Common myeloid progenitor, CD34-positive (primary cell): ENCODE measurements at regions not wholly inside any gene's neighbourhood (a gene's known extent, or its start where the extent isn't known, plus 50 kb on each side); places are given as distances from the start of the nearest gene placed in this dataset.

Experiments
- CTCF ChIA-PET: fragments of 350-600 bp; sonication (Branson Sonifier 250); formaldehyde crosslinking; loops from one replicate; lab custom pipeline; 2021; ENCODE audit warnings: antibody characterized with exemption; lab: Charles Lee
- POLR2A ChIA-PET: fragments of 350-600 bp; sonication (Branson Sonifier 250); formaldehyde crosslinking; loops from one replicate; lab custom pipeline; 2021; ENCODE audit warnings: antibody characterized with exemption; lab: Charles Lee
- DNase-seq, 3 donors: peaks; one replicate each; pipeline versions ENCODE4 v3.0.0 to v3.0.0-alpha.2; 2013
- H3K27ac ChIP-seq, 2 experiments: 1 replicate in 1 of 2; 2 replicates in 1 of 2; pipeline ENCODE4 v1.7.0; 2013; ENCODE audit warnings: inconsistent platforms in 2 of 2, low read length in 2 of 2, mild to moderate bottlenecking in 2 of 2, low read depth in 1 of 2, moderate library complexity in 1 of 2; ENCODE audit not compliant: severe bottlenecking in 2 of 2, insufficient read depth in 1 of 2, poor library complexity in 1 of 2
- H3K27me3 ChIP-seq, 5 experiments: replicated peaks in 2 of 5; 1 replicate in 3 of 5; 2 replicates in 2 of 5; pipeline versions ENCODE4 v1.6.1 to v1.7.0; 2013; ENCODE audit warnings: low read length in 4 of 5, mild to moderate bottlenecking in 2 of 5, moderate library complexity in 2 of 5, inconsistent platforms in 1 of 5; ENCODE audit not compliant: insufficient read depth in 5 of 5, control insufficient read depth in 4 of 5
- H3K36me3 ChIP-seq, 4 experiments: 1 replicate in 2 of 4; 2 replicates in 2 of 4; pipeline versions ENCODE4 v1.6.1 to v1.7.0; 2013; ENCODE audit warnings: low read length in 3 of 4, control low read depth in 1 of 4, mild to moderate bottlenecking in 1 of 4; ENCODE audit not compliant: control insufficient read depth in 4 of 4, insufficient read depth in 4 of 4
- H3K4me1 ChIP-seq, 4 experiments: 1 replicate in 3 of 4; 2 replicates in 1 of 4; pipeline versions ENCODE4 v1.6.1 to v1.7.1; 2013; ENCODE audit warnings: low read length in 3 of 4, mild to moderate bottlenecking in 3 of 4, control low read depth in 1 of 4, inconsistent platforms in 1 of 4, moderate library complexity in 1 of 4; ENCODE audit not compliant: control insufficient read depth in 4 of 4, insufficient read depth in 4 of 4; ENCODE audit errors: control extremely low read depth in 1 of 4
- H3K4me3 ChIP-seq, 7 experiments: 1 replicate in 4 of 7; 2 replicates in 3 of 7; pipeline versions ENCODE4 v1.5.1 to v1.7.0; 2013; ENCODE audit warnings: mild to moderate bottlenecking in 7 of 7, low read length in 6 of 7, moderate library complexity in 6 of 7, inconsistent platforms in 2 of 7, low read depth in 2 of 7, control low read depth in 1 of 7; ENCODE audit not compliant: insufficient read depth in 4 of 7, control insufficient read depth in 1 of 7; ENCODE audit errors: extremely low read depth in 1 of 7
- H3K9me3 ChIP-seq, 5 experiments: 1 replicate in 4 of 5; 2 replicates in 1 of 5; pipeline versions ENCODE4 v1.6.1 to v1.7.1; 2013; ENCODE audit warnings: low read length in 4 of 5, mild to moderate bottlenecking in 2 of 5, inconsistent platforms in 1 of 5, low read depth in 1 of 5, moderate library complexity in 1 of 5; ENCODE audit not compliant: control insufficient read depth in 4 of 5, insufficient read depth in 2 of 5; ENCODE audit errors: control extremely low read depth in 1 of 5
- WGBS: methylation state at CpG from one replicate; pipeline ENCODE4 v1.1.5; 2013; ENCODE audit not compliant: insufficient coverage; 5-methylcytosine and 5-hydroxymethylcytosine counted together

DNA sequence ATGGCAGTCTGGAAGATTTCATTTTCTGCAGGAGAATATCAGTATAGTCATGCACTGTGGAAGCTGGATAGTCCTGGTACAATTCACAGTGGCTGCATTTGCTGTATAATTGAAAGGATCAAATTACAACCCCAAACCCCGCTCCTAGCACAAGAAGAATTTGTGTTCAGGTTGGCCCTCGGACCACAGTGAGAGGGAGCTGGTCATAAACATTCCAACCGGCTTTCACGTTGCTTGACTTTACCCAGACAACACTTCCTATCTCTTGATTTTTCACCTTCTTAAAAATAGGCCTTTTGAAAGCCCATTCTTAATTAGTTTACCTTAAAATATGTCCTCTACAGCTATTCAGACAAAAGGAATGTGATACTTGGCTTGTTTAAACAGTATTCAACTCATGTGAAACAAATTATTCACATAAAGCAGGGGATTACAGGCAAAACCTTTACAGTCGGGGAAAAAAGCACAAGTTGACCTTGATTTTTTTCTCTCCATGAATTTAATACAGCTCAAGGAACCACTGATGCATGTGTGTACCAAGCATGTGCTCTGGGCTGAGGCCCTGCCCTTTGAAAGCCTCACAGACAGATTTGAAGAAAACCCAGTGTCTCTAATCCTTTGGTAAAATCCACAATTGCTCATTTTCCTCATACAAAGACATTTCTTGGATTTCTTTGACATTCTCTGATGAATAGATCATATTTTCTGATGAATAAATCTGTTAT lies 143.0 kb upstream of the SOX11 start:
- Histone ChIP-seq H3K27ac (no peak overlapping the region), H3K36me3 (no peaks in the 10 kb centered on the region), H3K4me1 (no peaks in the 10 kb centered on the region), H3K4me3 (no peak overlapping the region), H3K9me3 (peaks cover 0 to 5% (median 4%) of the 10 kb centered on the region in 5 experiments), H3K27me3 (no peaks in the 10 kb centered on the region)
- ChIA-PET CTCF (no interaction called here), POLR2A (no interaction called here)
- no peak for DNase-seq
- 96% methylated on average over 5 of the region's 5 CpGs for WGBS

DNA sequence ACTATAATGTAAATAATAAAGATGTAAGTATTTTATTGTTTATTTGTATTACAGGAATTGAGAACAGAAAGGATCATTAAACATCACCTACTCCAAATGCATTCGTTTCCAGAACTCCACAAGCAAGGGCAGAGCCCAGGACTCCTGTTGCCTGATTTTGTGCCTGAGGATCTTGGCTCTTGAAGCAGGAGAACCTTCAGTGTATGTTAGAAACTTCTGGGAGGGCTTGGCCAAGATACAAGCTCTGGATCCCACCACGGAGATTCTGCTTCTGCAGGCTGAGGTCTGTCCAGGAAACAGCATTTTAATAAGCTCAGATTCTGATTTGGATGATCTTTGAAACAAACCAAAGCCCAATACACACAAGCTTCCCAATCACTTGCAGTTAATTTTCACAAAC lies 142.4 kb upstream of the SOX11 start:
- no peak overlapping the region for H3K4me3 ChIP-seq
- ChIA-PET POLR2A (no interaction called here), CTCF (no interaction called here)
- no peaks in the 10 kb centered on the region for H3K27me3 ChIP-seq
- no peaks in the 10 kb centered on the region for H3K4me1 ChIP-seq
- H3K36me3 ChIP-seq, result no peaks in the 10 kb centered on the region
- no peaks in the 10 kb centered on the region for H3K9me3 ChIP-seq
- no peak for DNase-seq
- no peak overlapping the region for H3K27ac ChIP-seq
- WGBS, result no CpG with 5 or more reads among the region's 2 CpGs

DNA sequence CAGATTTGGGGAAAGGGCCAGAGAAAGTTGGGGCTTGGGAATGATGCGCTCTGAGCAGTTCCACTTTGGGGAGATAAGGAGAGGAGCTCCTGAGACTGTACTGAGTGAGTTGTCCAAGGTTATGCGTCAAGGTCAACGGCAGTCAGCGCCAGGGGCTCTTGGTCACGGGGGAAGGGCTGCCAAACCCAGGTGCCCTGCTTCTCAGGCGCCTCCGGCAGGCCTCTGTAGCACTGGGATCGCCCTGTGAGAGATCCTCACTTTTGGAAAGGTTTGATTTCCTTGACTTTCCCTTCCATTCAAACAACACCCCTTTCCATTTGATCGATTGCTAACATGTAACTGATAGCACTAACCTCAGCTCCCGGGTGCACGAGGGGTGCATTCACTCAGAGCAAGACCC lies 136.5 kb upstream of the SOX11 start:
- DNase-seq, result no peak
- POLR2A ChIA-PET, result no interaction called here
- Histone ChIP-seq H3K9me3 (no peaks in the 10 kb centered on the region), H3K4me1 (no peaks in the 10 kb centered on the region), H3K36me3 (no peaks in the 10 kb centered on the region), H3K27ac (no peak overlapping the region), H3K27me3 (no peaks in the 10 kb centered on the region), H3K4me3 (no peak overlapping the region)
- CTCF ChIA-PET, result no interaction called here
- 100% methylated on average over 2 of the region's 11 CpGs for WGBS

DNA sequence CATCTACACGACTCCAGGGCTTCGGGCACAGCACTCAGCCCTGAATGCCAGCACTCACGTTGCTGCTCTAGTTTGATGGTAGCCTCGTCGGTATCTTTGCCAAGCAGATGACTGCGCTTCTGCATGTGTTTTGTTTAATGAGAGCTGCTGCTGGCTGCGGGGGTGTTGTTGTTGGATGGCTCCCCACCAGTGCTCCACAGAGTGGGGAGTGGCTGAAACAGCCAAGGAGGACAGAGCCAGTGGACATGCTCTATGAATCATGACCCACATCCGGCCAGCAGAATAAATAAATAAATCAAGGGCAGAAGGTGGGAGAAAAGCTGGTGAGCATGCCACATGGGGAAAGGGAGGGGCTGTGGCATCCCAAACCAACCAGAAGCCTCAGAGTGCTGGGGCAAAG lies 131.2 kb upstream of the SOX11 start:
- ChIA-PET POLR2A (no interaction called here), CTCF (no interaction called here)
- Histone ChIP-seq H3K27ac (no peak overlapping the region), H3K4me1 (no peaks in the 10 kb centered on the region), H3K9me3 (no peaks in the 10 kb centered on the region), H3K27me3 (no peaks in the 10 kb centered on the region), H3K4me3 (no peak overlapping the region), H3K36me3 (no peaks in the 10 kb centered on the region)
- DNase-seq, result no peak
- 86% methylated on average over 2 of the region's 8 CpGs for WGBS

DNA sequence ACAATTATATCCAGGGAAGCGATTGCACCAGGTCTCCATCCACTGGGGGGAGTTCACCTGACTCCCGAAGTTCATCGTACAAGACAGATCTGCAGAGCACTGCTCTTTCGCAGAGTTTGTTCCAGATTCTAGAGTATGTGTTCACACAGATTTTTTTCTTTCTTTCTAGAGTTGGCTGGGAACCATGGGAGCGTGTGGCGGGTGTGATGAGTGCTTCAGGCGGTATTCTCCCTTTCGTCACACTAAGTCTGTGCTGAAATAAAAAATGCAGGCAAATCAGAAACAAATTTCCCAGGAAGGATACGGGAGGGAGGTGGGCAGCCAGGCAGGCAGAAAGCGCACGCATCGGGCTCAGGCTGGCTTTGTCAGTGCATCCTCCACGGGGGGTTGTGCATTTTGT lies 129.8 kb upstream of the SOX11 start:
- ChIA-PET CTCF (no interaction called here), POLR2A (no interaction called here)
- 79% methylated on average over 11 of the region's 13 CpGs for WGBS

DNA sequence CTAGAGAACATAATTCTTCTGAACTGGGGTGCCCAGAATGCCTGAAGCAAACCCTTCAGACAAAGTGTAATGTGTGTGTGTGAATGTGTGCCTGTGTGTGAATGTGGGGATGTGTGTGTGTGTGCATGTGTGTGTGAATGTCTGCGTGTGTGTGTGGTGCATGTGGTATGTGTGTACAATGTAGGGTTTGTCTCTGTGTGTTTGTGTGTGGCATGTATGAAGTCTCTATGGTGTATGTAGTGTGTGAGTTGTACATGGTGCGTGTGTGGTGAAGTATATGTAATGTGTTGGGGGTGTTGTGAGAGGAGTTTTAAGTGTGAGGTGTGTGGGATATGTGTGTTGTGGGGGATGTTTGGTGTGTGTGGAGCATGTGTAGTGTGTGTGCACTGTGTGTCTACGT lies 129.3 kb upstream of the SOX11 start:
- Histone ChIP-seq H3K9me3 (no peaks in the 10 kb centered on the region), H3K4me1 (no peaks in the 10 kb centered on the region), H3K36me3 (no peaks in the 10 kb centered on the region), H3K4me3 (no peak overlapping the region), H3K27ac (no peak overlapping the region), H3K27me3 (no peaks in the 10 kb centered on the region)
- no peak for DNase-seq
- ChIA-PET CTCF (no interaction called here), POLR2A (no interaction called here)
- 90% methylated on average over 3 of the region's 3 CpGs for WGBS

More for the DNA sequence above, 129.8 kb upstream of the SOX11 start:
- Histone ChIP-seq H3K4me1 (no peaks in the 10 kb centered on the region), H3K9me3 (no peaks in the 10 kb centered on the region), H3K27me3 (no peaks in the 10 kb centered on the region), H3K27ac (no peak overlapping the region), H3K36me3 (no peaks in the 10 kb centered on the region), H3K4me3 (no peak overlapping the region)
- no peak for DNase-seq

DNA sequence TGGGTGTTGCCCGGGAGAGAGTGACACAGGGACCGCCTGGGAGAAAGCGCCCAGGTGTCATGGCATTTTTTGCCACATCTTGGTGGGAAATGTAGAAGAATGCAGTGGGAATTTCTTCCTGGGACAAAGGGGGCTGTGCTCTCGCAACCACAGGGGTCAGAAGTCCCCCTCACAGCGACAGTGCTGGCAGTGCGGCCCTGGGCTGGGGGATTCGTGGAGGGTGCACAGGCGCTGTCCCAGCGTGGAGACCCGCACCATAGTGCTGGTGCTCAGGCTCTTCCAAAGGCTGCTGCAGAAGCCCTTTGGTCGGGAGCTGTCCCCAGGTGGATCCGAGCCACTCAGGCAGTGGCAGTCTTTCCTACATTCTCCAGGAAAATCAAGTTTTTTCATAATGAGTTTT lies 128.8 kb upstream of the SOX11 start:
- no peaks in the 10 kb centered on the region for H3K9me3 ChIP-seq

More for the DNA sequence above, 128.8 kb upstream of the SOX11 start:
- 85% methylated on average over 10 of the region's 12 CpGs for WGBS
- DNase-seq, result no peak
- H3K4me3 ChIP-seq, result no peak overlapping the region
- no peaks in the 10 kb centered on the region for H3K4me1 ChIP-seq
- no peaks in the 10 kb centered on the region for H3K27me3 ChIP-seq
- ChIA-PET CTCF (no interaction called here), POLR2A (no interaction called here)
- H3K36me3 ChIP-seq, result no peaks in the 10 kb centered on the region
- H3K27ac ChIP-seq, result no peak overlapping the region
